Activated B cell treated with CpG ODN at 0.5 μM for 24 hours (primary cell): ENCODE measurements at regions not wholly inside any gene's neighbourhood (a gene's known extent, or its start where the extent isn't known, plus 50 kb on each side); places are given as distances from the start of the nearest gene placed in this dataset.

ENCODE experiments used
- ATAC-seq: fragments of 200-7000 bp; cut with Tn5 transposase; one replicate; pipeline ENCODE4 v1.10.0; 2021; ENCODE audit warnings: low read depth, mild to moderate bottlenecking, moderate library complexity
- CTCF ChIA-PET: fragments of 350-600 bp; sonication (Branson Sonifier 250); formaldehyde crosslinking; loops from one replicate; lab custom pipeline; 2021; ENCODE audit warnings: antibody characterized with exemption; lab: Charles Lee
- POLR2A ChIA-PET: fragments of 350-600 bp; sonication (Branson Sonifier 250); formaldehyde crosslinking; loops from one replicate; lab custom pipeline; 2021; ENCODE audit warnings: antibody characterized with exemption; lab: Charles Lee
- DNase-seq: peaks from one replicate; pipeline ENCODE4 v3.0.0; 2022
- H3K27ac Mint-ChIP-seq: one replicate; pipeline ENCODE4 v1.8.0; 2020; ENCODE audit warnings: mixed read lengths
- H3K27me3 Mint-ChIP-seq: one replicate; pipeline ENCODE4 v1.8.0; 2021; ENCODE audit warnings: mixed read lengths
- H3K36me3 Mint-ChIP-seq: one replicate; pipeline ENCODE4 v1.8.0; 2021; ENCODE audit warnings: low read depth, mixed read lengths
- H3K4me1 Mint-ChIP-seq: one replicate; pipeline ENCODE4 v1.8.0; 2021; ENCODE audit warnings: mixed read lengths
- H3K4me3 Mint-ChIP-seq: one replicate; pipeline ENCODE4 v1.8.0; 2020; ENCODE audit warnings: mild to moderate bottlenecking, mixed read lengths
- H3K9me3 Mint-ChIP-seq: one replicate; pipeline ENCODE4 v1.8.0; 2020; ENCODE audit warnings: mixed read lengths
- CTCF ChIP-seq: fragments of 200-600 bp; IDR thresholded peaks from one replicate; pipeline ENCODE4 v1.8.0; 2022; ENCODE audit warnings: antibody characterized with exemption, mild to moderate bottlenecking
- intact Hi-C: fragments of 100-400 bp; cut with micrococcal nuclease; formaldehyde crosslinking; loops from one replicate; pipeline ENCODE4 v1.15.1; 2024

GRCh38 chr7:1340461-1341360, 108.0 kb downstream of the UNCX start:
- H3K27ac Mint-ChIP-seq, result no peak overlapping the region
- ATAC-seq, result no peak
- TF ChIP-seq CTCF, result no peak

GRCh38 chr7:1341361-1342089, 108.9 kb downstream of the UNCX start:
- no peaks in the 10 kb centered on the region for H3K4me1 Mint-ChIP-seq

More at GRCh38 chr7:1340461-1341360, 108.0 kb downstream of the UNCX start:
- CTCF ChIA-PET, result no interaction called here
- intact Hi-C loops, result no loop called here
- Mint-ChIP-seq H3K36me3 (no peaks in the 10 kb centered on the region), H3K4me3 (no peak overlapping the region), H3K27me3 (peaks cover 19% of the 10 kb centered on the region), H3K4me1 (no peaks in the 10 kb centered on the region), H3K9me3 (peaks cover 15% of the 10 kb centered on the region)
- POLR2A ChIA-PET, result no interaction called here
- DNase-seq, result no peak

DNA sequence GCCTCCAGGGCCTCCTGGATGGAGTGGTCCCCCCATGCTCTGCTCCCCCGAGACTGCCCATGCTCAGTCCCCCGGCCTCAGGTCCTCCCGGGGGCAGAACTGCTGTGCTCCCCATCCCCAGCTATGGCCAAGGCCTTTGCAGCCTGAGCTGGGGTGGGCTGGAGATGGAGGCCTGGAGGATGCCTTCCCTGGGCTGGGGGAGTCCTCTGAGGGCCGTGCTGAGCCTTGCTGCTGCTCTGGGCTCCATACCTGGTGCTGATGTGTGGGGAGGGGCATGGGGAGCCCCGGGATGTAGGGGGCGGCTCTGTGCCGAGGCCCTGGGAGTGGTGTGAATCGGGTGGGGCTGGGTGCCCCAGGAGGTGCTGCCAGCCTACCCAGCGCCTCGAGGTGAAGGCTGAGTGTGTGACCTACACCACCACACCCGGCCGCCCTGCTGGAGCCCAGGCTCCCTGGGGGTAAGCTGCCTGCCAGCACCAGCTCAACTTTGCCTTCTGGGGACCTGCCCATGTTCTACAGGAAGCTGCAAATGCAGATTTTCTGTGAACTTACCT, 109.5 kb downstream of the UNCX start:
- DNase-seq, result no peak
- Mint-ChIP-seq H3K27me3 (peaks cover 20% of the 10 kb centered on the region), H3K4me1 (no peaks in the 10 kb centered on the region), H3K9me3 (peaks cover 13% of the 10 kb centered on the region), H3K4me3 (no peak overlapping the region), H3K36me3 (no peaks in the 10 kb centered on the region), H3K27ac (no peak overlapping the region)
- intact Hi-C loops, result no loop called here
- ChIA-PET POLR2A (no interaction called here), CTCF (no interaction called here)
- TF ChIP-seq CTCF, result no peak
- ATAC-seq, result no peak

More at GRCh38 chr7:1341361-1342089, 108.9 kb downstream of the UNCX start:
- H3K27me3 Mint-ChIP-seq, result peaks cover 18% of the 10 kb centered on the region
- ATAC-seq, result no peak
- no peak overlapping the region for H3K4me3 Mint-ChIP-seq
- POLR2A ChIA-PET, result no interaction called here
- TF ChIP-seq CTCF, result no peak
- H3K27ac Mint-ChIP-seq, result no peak overlapping the region
- H3K36me3 Mint-ChIP-seq, result no peaks in the 10 kb centered on the region
- CTCF ChIA-PET, result no interaction called here
- peaks cover 15% of the 10 kb centered on the region for H3K9me3 Mint-ChIP-seq
- intact Hi-C loops, result no loop called here
- DNase-seq, result no peak

DNA sequence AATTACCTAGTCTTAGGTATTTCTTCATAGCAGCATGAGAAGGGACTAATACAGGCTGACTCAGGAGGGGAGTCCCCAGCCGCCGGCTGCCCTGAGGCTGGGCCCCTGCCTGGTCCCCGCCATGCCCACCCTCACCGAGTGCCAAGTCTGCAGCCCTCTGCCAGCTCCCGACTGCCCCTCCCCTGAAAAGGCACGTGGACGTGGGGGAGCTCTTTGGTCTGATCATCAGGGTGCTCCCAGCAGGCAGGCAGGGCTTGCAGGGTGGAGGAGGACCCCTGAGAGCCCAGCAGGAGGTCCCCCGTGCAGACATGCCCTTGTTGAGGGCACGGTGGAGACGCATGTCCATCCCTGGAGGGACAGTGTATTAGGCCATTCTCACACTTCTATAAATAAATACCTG, 110.9 kb downstream of the UNCX start:
- no peak overlapping the region for H3K27ac Mint-ChIP-seq
- peaks cover 16% of the 10 kb centered on the region for H3K27me3 Mint-ChIP-seq
- ATAC-seq (no peak), DNase-seq (no peak)
- ChIA-PET CTCF (no interaction called here), POLR2A (no interaction called here)
- H3K36me3 Mint-ChIP-seq, result no peaks in the 10 kb centered on the region
- peaks cover 8% of the 10 kb centered on the region for H3K9me3 Mint-ChIP-seq
- intact Hi-C loops, result no loop called here
- no peak overlapping the region for H3K4me3 Mint-ChIP-seq
- H3K4me1 Mint-ChIP-seq, result no peaks in the 10 kb centered on the region
- TF ChIP-seq CTCF, result no peak

DNA sequence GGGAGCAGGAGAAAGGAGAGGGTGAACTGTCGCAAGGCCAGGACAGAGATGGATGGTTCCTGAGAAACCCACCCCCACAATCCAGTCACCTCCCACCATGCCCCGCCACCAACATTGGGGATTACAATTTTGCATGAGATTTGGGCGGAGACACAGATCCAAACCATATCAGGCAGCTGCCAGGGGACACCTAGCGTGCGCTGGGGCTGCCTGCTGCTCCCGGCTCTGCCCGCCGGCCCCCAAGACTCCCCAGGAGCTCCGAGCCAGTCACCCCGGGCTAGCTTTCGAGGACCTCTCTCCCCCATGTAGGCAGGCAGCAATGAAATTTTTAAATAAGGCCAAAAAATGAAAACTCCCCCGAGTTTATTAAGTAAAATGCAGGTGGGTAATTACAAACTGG, 111.7 kb downstream of the UNCX start:
- CTCF ChIA-PET, result no interaction called here
- no peak for TF ChIP-seq CTCF
- H3K36me3 Mint-ChIP-seq, result no peaks in the 10 kb centered on the region
- H3K4me3 Mint-ChIP-seq, result no peak overlapping the region
- intact Hi-C loops, result no loop called here
- H3K9me3 Mint-ChIP-seq, result peaks cover 2% of the 10 kb centered on the region
- ATAC-seq, result no peak
- no peaks in the 10 kb centered on the region for H3K4me1 Mint-ChIP-seq
- POLR2A ChIA-PET, result no interaction called here
- no peak overlapping the region for H3K27ac Mint-ChIP-seq
- peaks cover 14% of the 10 kb centered on the region for H3K27me3 Mint-ChIP-seq
- DNase-seq, result no peak
